Hepatocyte (in vitro differentiated cells): ENCODE measurements at regions not wholly inside any gene's neighbourhood (a gene's known extent, or its start where the extent isn't known, plus 50 kb on each side); places are given as distances from the start of the nearest gene placed in this dataset.

ENCODE experiments used
- EZH2phosphoT487 ChIP-seq: fragments of 200-600 bp; sonication (generic); IDR thresholded peaks from one replicate; pipeline ENCODE4 v1.6.1; 2018; ENCODE audit warnings: antibody characterized with exemption, mild to moderate bottlenecking, low read depth, moderate library complexity; ENCODE audit not compliant: unreplicated experiment, severe bottlenecking
- TF ChIP-seq, protein P1 (sequence below): fragments of 200-600 bp; sonication (generic); IDR thresholded peaks from 2 replicates; pipeline ENCODE4 v1.5.1; 2016; ENCODE audit warnings: antibody characterized with exemption, mild to moderate bottlenecking; ENCODE audit not compliant: poor library complexity

DNA sequence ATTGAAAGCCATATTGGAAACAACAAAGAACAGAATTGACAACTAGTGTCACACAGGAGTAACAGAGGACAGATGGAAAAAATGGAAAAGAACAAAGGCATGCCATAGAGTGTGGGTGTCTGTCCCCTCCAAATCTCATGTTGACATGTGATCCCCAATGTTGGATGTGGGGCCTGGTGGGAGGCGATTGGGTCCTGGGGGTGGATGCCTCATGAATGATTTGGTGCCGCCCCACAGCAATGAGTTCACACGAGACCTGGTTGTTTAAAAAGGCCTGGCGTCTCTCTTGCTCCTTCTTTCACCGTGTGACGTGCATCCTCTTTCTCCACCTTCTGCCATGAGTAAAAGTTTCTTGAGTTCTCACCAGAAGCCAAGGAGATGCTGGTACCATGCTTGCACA is 87.4 kb upstream of the GPR26 start:
- TF ChIP-seq, protein P1, sequence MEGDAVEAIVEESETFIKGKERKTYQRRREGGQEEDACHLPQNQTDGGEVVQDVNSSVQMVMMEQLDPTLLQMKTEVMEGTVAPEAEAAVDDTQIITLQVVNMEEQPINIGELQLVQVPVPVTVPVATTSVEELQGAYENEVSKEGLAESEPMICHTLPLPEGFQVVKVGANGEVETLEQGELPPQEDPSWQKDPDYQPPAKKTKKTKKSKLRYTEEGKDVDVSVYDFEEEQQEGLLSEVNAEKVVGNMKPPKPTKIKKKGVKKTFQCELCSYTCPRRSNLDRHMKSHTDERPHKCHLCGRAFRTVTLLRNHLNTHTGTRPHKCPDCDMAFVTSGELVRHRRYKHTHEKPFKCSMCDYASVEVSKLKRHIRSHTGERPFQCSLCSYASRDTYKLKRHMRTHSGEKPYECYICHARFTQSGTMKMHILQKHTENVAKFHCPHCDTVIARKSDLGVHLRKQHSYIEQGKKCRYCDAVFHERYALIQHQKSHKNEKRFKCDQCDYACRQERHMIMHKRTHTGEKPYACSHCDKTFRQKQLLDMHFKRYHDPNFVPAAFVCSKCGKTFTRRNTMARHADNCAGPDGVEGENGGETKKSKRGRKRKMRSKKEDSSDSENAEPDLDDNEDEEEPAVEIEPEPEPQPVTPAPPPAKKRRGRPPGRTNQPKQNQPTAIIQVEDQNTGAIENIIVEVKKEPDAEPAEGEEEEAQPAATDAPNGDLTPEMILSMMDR = no peak
- no peak for TF ChIP-seq EZH2phosphoT487
